ENCODE measurements at regions not wholly inside any gene's neighbourhood (a gene's known extent, or its start where the extent isn't known, plus 50 kb on each side); places are given as distances from the start of the nearest gene placed in this dataset.

- TF ChIP-seq POLR2A (IDR thresholded peaks at IDR 0.05): no peak
- no peak for TF ChIP-seq POLR2AphosphoS5 (IDR thresholded peaks at IDR 0.05)
- TF ChIP-seq CTCF (IDR thresholded peaks at IDR 0.05 in 8 of 11, conservative IDR thresholded peaks at IDR 0.05 in 3 of 11): no peak
Observed at GRCh38 chr10:93215312-93215711, 141.6 kb downstream of the CYP26A1 start.
